B cell (primary cell): ENCODE measurements at regions not wholly inside any gene's neighbourhood (a gene's known extent, or its start where the extent isn't known, plus 50 kb on each side); places are given as distances from the start of the nearest gene placed in this dataset.

Source experiments
- ATAC-seq: fragments of 200-7000 bp; cut with Tn5 transposase; one replicate; pipeline ENCODE4 v1.10.0; 2021; ENCODE audit warnings: low read depth, mild to moderate bottlenecking, moderate number of reproducible peaks, moderate library complexity
- CTCF ChIA-PET: fragments of 350-600 bp; sonication (Branson Sonifier 250); formaldehyde crosslinking; loops from one replicate; lab custom pipeline; 2021; ENCODE audit warnings: antibody characterized with exemption, inconsistent platforms; lab: Charles Lee
- POLR2A ChIA-PET: fragments of 350-600 bp; sonication (Branson Sonifier 250); formaldehyde crosslinking; loops from one replicate; lab custom pipeline; 2021; ENCODE audit warnings: antibody characterized with exemption; lab: Charles Lee
- DNase-seq: peaks from one replicate; pipeline ENCODE4 v3.0.0; 2013
- H2AFZ ChIP-seq: 2 replicates; pipeline ENCODE4 v1.6.1; 2012; ENCODE audit warnings: mild to moderate bottlenecking, low read depth, low read length; ENCODE audit not compliant: insufficient read depth, poor library complexity, severe bottlenecking
- H3K27ac ChIP-seq, 2 donors: 1 replicate in 1 of 2; 2 replicates in 1 of 2; pipeline ENCODE4 v1.5.1; 2012 to 2013; ENCODE audit warnings: low read length in 2 of 2, mild to moderate bottlenecking in 2 of 2, moderate library complexity in 1 of 2
- H3K27me3 ChIP-seq, 4 experiments: fragments of 200-600 bp in 1 of 4; sonication (generic) in 1 of 4; replicated peaks in 1 of 4; 1 replicate in 2 of 4; 2 replicates in 2 of 4; pipeline versions ENCODE4 v1.6.1 to v1.7.0; 2013 to 2016; ENCODE audit warnings: low read length in 3 of 4, mild to moderate bottlenecking in 2 of 4, mixed read lengths in 1 of 4, moderate library complexity in 1 of 4; ENCODE audit not compliant: insufficient read depth in 4 of 4, control insufficient read depth in 3 of 4; ENCODE audit errors: control extremely low read depth in 1 of 4
- H3K36me3 ChIP-seq, 2 experiments: replicated peaks in 1 of 2; 1 replicate in 1 of 2; 2 replicates in 1 of 2; pipeline versions ENCODE4 v1.6.1 to v1.7.1; 2013; ENCODE audit warnings: low read length in 1 of 2; ENCODE audit not compliant: insufficient read depth in 2 of 2, control insufficient read depth in 1 of 2; ENCODE audit errors: control extremely low read depth in 1 of 2, extremely low read depth in 1 of 2
- H3K4me1 ChIP-seq, 2 donors: fragments of 200-600 bp in 1 of 2; sonication (generic) in 1 of 2; 1 replicate in 1 of 2; 2 replicates in 1 of 2; pipeline versions ENCODE4 v1.5.1 to v1.6.1; 2013 to 2017; ENCODE audit warnings: low read length in 2 of 2; ENCODE audit not compliant: control insufficient read depth in 2 of 2, insufficient read depth in 2 of 2
- H3K4me2 ChIP-seq: replicated peaks from 2 replicates; pipeline ENCODE3; 2012; ENCODE audit warnings: mild to moderate bottlenecking, low read depth, low read length; ENCODE audit not compliant: poor library complexity, severe bottlenecking
- H3K4me3 ChIP-seq, 5 experiments: fragments of 200-600 bp in 1 of 5; sonication (generic) in 1 of 5; 1 replicate in 3 of 5; 2 replicates in 2 of 5; pipeline versions ENCODE4 v1.5.1 to v1.7.0; 2011 to 2016; ENCODE audit warnings: low read length in 4 of 5, mild to moderate bottlenecking in 4 of 5, low read depth in 2 of 5, control low read depth in 1 of 5, moderate library complexity in 1 of 5; ENCODE audit not compliant: insufficient read depth in 1 of 5; ENCODE audit errors: control extremely low read depth in 1 of 5, extremely low read depth in 1 of 5
- H3K79me2 ChIP-seq: fragments of 200-600 bp; sonication (generic); one replicate; pipeline ENCODE4 v1.6.0; 2016; ENCODE audit warnings: low read length; ENCODE audit not compliant: control insufficient read depth, insufficient read depth
- H3K9ac ChIP-seq: fragments of 200-600 bp; sonication (generic); 2 replicates; pipeline ENCODE4 v1.6.1; 2017; ENCODE audit warnings: mild to moderate bottlenecking, low read length, moderate library complexity
- H3K9me3 ChIP-seq, 3 donors: one replicate each; pipeline versions ENCODE4 v1.6.1 to v1.7.1; 2013; ENCODE audit warnings: low read length in 2 of 3; ENCODE audit not compliant: control insufficient read depth in 2 of 3, insufficient read depth in 1 of 3; ENCODE audit errors: control extremely low read depth in 1 of 3
- H4K20me1 ChIP-seq: 2 replicates; pipeline ENCODE4 v1.6.0; 2012; ENCODE audit warnings: mild to moderate bottlenecking, low read length; ENCODE audit not compliant: insufficient read depth, control insufficient read depth, poor library complexity, severe bottlenecking
- H3K27ac Mint-ChIP-seq: one replicate; pipeline ENCODE4 v1.8.0; 2021; ENCODE audit warnings: mixed read lengths
- H3K27me3 Mint-ChIP-seq: one replicate; pipeline ENCODE4 v1.8.0; 2021; ENCODE audit warnings: mixed read lengths
- H3K4me1 Mint-ChIP-seq: one replicate; pipeline ENCODE4 v1.8.0; 2021; ENCODE audit warnings: mixed read lengths
- H3K4me3 Mint-ChIP-seq: one replicate; pipeline ENCODE4 v1.8.0; 2021; ENCODE audit warnings: mixed read lengths
- H3K9me3 Mint-ChIP-seq: one replicate; pipeline ENCODE4 v1.8.0; 2022; ENCODE audit warnings: mixed read lengths; ENCODE audit not compliant: insufficient read depth
- EZH2 ChIP-seq: IDR thresholded peaks from 2 replicates; pipeline ENCODE4 v1.6.1; 2012; ENCODE audit warnings: borderline replicate concordance, low read depth, mild to moderate bottlenecking, moderate library complexity, low read length; ENCODE audit not compliant: insufficient read depth, poor library complexity, severe bottlenecking
- WGBS: methylation state at CpG from one replicate; pipeline ENCODE4 v1.1.5; 2013; ENCODE audit warnings: missing lambda C conversion rate; ENCODE audit not compliant: insufficient coverage; 5-methylcytosine and 5-hydroxymethylcytosine counted together
- intact Hi-C: fragments of 100-400 bp; cut with micrococcal nuclease; formaldehyde crosslinking; loops from one replicate; pipeline ENCODE4 v1.10.0; 2022
- TF ChIP-seq, protein P1 (sequence below): fragments of 200-600 bp; IDR thresholded peaks from one replicate; pipeline ENCODE4 v1.8.0; 2022; ENCODE audit warnings: antibody characterized with exemption, mild to moderate bottlenecking

DNA sequence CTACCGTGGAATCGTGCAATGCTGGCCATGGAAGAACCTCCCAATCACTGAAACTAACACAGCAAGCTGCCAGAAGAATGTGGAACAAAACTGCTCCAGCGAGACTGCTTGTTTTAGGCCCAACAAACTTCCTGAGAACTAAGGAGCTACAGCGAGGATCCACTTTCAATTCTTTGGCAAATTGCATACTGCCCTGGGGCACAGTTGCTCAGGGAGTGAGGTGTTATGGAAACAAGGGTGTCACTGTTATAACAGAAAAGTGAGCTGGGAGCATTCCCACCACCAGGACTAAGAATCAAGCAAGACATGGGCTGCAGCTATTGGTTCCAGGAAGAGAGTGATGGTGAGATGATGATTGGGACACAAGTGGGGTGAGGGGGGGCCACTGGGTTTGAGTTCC, 1606.1 kb upstream of the FLRT2 start:
- Mint-ChIP-seq H3K4me3 (no peak overlapping the region), H3K27ac (no peak overlapping the region), H3K4me1 (no peaks in the 10 kb centered on the region), H3K27me3 (no peaks in the 10 kb centered on the region), H3K9me3 (no peaks in the 10 kb centered on the region)
- Histone ChIP-seq H3K9ac (no peak overlapping the region), H3K27ac (no peak overlapping the region), H3K27me3 (no peaks in the 10 kb centered on the region), H3K9me3 (peaks cover 0 to 17% (median 1%) of the 10 kb centered on the region in 3 donors), H2AFZ (no peak overlapping the region), H3K36me3 (no peaks in the 10 kb centered on the region), H3K4me2 (no peak overlapping the region), H3K79me2 (no peaks in the 10 kb centered on the region), H3K4me1 (no peaks in the 10 kb centered on the region), H4K20me1 (no peaks in the 10 kb centered on the region), H3K4me3 (no peak overlapping the region)
- ATAC-seq (no peak), DNase-seq (no peak)
- intact Hi-C loops = no loop called here
- ChIA-PET CTCF (no interaction called here), POLR2A (no interaction called here)
- WGBS = 94% methylated on average over 4 of the region's 4 CpGs
- TF ChIP-seq, protein P1, sequence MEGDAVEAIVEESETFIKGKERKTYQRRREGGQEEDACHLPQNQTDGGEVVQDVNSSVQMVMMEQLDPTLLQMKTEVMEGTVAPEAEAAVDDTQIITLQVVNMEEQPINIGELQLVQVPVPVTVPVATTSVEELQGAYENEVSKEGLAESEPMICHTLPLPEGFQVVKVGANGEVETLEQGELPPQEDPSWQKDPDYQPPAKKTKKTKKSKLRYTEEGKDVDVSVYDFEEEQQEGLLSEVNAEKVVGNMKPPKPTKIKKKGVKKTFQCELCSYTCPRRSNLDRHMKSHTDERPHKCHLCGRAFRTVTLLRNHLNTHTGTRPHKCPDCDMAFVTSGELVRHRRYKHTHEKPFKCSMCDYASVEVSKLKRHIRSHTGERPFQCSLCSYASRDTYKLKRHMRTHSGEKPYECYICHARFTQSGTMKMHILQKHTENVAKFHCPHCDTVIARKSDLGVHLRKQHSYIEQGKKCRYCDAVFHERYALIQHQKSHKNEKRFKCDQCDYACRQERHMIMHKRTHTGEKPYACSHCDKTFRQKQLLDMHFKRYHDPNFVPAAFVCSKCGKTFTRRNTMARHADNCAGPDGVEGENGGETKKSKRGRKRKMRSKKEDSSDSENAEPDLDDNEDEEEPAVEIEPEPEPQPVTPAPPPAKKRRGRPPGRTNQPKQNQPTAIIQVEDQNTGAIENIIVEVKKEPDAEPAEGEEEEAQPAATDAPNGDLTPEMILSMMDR = no peak
- no peak for TF ChIP-seq EZH2

DNA sequence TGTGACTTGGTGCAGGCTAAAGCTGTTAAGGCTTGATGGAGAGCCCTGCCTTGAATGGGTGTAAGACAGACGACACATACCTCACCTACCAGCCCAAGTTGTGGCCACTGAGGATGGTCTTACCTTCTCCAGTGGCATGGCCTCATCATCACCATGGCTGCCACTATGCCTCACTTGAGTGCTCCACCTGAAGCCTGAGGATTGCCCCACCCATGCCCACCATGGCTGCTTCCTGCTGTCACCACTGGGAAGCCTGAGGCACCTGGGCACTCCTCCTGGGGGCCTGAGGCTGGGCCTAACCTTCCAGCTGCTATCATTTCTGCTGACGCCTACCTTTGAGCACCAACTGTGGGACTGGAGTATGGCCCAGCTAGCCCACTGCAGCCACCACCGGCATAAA, 1605.7 kb upstream of the FLRT2 start:
- ATAC-seq (no peak), DNase-seq (no peak)
- no peak overlapping the region for H3K4me3 Mint-ChIP-seq
- H3K9me3 Mint-ChIP-seq = no peaks in the 10 kb centered on the region
- H3K4me1 Mint-ChIP-seq = no peaks in the 10 kb centered on the region
- Histone ChIP-seq H3K4me3 (no peak overlapping the region), H3K9me3 (peaks cover 0 to 17% (median 1%) of the 10 kb centered on the region in 3 donors), H2AFZ (no peak overlapping the region), H3K4me1 (no peaks in the 10 kb centered on the region), H3K79me2 (no peaks in the 10 kb centered on the region), H3K27ac (no peak overlapping the region), H3K27me3 (no peaks in the 10 kb centered on the region), H3K4me2 (no peak overlapping the region), H4K20me1 (no peaks in the 10 kb centered on the region), H3K9ac (no peak overlapping the region), H3K36me3 (no peaks in the 10 kb centered on the region)
- ChIA-PET POLR2A (no interaction called here), CTCF (no interaction called here)
- H3K27me3 Mint-ChIP-seq = no peaks in the 10 kb centered on the region
- no peak overlapping the region for H3K27ac Mint-ChIP-seq
- intact Hi-C loops = no loop called here
- 83% methylated on average over 3 of the region's 3 CpGs for WGBS
- TF ChIP-seq EZH2 = no peak
- TF ChIP-seq, protein P1 = no peak
